Urothelium cell line (cell line): ENCODE measurements at regions not wholly inside any gene's neighbourhood (a gene's known extent, or its start where the extent isn't known, plus 50 kb on each side); places are given as distances from the start of the nearest gene placed in this dataset.
"Not testable (repeated sequence)": the region's sequence is repeated elsewhere in the genome, so short reads cannot be mapped to it uniquely, and the experiment has no call there.

Experiments used
- DNase-seq: peaks from one replicate; pipeline ENCODE4 v3.0.0; 2011; ENCODE audit warnings: low spot score, mixed read lengths
- FAIRE-seq: peaks from 2 replicates; lab custom pipeline; 2011; peaks lifted over from hg19 to GRCh38; lab: Jason Lieb, UNC

DNA sequence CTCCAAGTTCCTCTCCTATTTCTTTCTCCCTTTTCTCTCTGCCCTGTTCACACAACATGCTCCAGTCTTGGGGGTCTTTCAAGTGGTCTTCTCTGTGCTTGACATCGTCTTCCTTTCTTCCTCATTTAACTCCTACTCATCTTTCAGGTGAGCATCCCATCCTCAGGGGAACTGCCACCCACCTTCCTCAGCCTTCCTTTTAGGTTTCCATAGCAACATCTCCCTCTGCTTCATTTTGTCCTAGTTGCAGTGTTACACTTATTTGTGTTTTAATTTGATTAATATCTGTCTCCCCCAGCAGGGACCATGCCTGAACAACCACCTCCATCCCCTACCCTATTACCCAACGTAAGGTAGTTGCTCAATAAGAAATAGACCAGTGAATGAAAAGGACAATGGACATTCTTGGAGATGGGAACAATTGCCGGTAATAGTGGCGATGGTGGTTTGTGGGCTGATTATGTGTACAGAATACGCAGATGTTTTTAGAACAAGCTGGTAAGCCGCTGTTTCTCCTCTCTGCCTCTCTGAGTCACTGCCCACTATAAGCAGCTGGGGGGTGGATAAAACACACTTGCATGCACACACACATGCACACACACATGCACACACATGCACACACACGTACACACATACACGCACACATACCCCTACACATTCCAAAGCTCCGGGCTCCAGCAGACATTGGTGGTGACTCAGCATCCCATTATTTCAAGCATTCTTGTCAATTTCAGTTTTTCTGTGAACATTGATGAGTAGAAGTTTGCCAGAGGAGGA lies 251.6 kb downstream of the GATA3 start:
- DNase-seq, result peak; percentile 46
- FAIRE-seq, result peak; percentile 93

DNA sequence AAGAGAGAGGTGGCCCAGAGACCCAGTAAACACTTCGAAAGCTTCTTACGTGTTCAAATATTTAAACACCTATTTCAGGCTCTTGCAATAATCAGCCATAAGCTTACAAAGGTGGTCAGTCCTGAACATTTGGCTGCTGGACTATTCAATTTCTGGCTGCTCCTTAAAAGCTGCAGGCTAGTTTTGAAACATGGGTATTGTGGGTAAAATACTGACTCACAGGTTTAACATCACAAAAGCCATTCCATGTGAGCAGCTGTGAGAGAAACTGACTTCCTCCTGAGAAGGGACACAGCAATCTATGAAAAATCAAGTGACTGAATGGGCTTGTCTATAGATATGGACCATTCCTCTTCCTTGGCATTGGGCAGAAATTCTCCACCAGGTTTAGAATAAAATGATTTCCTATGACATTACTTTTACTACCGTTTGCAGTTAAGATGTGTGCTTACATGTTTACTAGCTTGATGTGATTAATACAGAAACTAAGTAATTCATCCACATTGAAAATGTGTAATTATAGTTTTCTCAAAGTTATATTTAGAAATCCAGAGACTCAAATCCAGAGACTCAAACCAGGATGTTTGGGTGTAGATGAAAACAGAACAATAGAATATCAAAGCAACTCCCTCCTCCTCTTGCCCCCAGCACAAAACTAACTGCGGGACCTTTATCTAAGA lies 252.3 kb downstream of the GATA3 start:
- DNase-seq, result peak; percentile 41
- FAIRE-seq, result no peak

DNA sequence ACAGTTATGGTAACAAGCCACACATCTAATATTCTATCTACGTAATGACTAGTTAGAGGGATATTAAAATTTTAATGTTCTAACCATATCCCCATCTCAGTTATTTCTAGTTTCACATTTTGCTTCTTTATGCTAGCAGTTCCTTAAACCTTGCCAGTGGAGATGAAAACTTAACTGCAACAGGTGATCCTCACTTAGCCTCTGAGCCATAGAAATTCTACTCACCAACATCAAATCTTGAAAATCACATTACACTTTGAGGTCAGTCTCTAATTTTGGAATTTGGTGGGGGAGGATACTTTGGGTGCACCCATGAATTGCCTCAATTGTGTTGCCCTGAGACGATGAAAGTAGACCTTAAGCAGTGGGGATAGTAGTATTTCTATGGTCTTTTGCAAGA lies 256.4 kb downstream of the GATA3 start:
- DNase-seq (no peak), FAIRE-seq (no peak)

DNA sequence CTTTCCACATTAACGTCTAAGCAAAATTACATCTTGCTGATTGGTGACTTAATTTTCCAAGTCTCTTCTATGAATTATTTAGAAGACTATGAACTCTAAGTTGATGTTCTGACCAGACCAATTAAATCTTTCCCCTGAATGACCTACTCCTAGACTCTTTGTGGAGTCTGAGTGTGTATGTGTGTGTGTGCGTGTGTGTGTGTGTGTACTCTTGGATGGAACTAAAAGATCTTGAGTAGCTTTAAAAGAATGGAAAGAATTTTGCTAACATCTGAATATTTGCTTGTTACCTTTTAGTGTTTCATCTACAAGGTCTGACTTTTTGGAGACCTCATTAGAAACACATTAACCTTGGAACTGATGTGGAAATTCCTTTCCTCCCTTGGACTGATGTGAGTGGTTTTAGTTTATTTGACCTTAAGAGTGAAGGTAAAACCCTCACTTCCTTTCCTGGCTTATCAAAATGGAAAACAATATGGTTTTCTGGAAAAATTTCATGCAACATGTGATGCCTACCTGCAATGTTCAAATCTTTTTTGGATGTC lies 257.1 kb downstream of the GATA3 start:
- DNase-seq (no peak), FAIRE-seq (no peak)

DNA sequence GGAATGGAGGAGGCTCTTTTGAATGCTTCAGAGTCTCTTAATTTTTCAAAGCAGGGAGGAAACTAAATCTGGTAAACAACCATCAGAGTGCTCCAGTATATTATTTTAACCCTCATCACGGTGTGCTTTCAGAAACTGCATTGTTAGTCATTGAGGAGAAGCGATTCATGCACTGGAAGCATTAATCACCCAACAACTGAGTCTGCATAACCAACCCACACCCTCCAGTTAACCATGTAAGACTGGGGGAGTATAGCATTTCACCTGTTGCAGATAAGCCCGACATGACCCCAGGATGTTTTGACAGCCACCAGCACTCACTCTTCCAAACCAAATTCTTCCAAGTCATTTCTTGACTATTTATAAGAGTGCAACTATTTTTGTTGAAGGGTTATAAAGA lies 257.6 kb downstream of the GATA3 start:
- no peak for DNase-seq
- no peak for FAIRE-seq

DNA sequence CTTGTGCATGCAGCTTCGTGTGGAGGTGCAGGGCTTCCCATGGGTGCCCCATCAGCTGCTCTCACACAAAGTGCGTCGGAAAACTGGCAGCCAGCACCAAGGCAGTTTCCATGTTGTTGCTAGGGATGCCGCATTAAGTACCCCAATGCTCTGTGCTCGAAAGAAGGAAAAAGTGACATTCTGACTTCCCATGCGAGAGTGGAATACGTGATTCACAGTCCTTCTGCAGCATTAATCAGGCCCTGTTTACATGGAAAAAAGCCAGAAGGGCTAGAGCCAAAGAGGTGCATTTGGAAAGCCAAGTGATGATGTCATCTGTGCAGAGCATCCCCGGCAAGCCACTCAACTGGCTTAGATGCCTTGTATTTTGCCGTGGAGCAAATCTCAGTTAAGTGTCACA lies 258.3 kb downstream of the GATA3 start:
- FAIRE-seq, result no peak

DNA sequence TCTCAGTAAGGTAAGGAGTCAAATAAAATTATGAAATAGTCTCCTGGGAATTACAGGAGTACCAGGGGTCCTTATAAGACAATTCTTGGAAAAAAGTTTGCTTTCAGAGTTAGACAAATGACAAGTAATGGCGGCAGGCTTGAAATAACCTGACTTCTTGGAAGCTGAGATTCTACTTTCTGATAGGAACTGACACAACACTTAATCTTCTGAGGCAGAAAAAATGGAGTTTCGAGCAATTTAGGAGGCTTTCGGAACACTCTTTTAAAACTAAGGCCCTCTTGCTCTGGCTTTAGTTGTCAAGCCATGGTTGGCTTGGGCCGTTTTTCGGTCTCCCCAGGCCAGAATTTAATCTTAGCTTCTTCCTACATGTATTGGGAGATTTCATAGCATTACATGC lies 260.0 kb downstream of the GATA3 start:
- FAIRE-seq (no peak), DNase-seq (no peak)

More for the DNA sequence above, 258.3 kb downstream of the GATA3 start:
- peak; percentile 37 for DNase-seq

DNA sequence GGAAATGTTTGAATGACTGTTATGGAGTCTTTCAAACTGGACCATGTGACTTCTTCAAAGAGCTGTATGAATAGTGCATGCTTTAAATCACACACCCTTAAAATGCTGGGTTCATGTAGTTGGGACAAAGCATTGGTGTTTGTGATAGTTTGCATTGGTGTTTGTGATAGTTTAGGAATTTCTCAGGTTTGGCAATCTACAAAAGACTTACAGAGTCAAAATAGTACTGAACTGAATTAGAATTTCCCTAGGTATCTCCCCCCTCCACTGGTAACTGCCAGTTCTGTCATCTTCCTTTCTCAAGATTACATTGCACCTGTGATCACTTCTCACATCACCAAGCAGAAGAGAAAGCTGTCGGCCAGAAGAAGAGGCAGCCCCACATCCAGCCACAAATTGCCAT lies 261.1 kb downstream of the GATA3 start:
- DNase-seq (no peak), FAIRE-seq (no peak)

DNA sequence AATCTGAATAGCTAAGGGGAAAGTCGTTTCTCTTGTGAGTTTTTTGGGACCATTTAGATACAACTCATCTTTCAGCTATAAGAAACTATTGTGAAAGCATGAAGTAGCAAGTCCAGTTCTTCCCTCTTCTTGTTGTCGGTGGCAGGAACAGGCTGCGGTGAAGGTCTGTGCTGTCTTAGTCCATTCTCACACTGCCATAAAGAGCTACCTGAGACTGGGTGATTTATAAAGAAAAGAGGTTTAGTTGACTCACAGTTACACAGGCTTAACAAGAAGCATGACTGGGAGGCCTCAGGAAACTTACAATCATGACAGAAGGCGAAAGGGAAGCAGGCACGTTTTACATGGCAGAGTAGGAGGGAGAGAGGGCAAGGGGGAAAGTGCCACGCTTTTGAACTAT lies 261.8 kb downstream of the GATA3 start:
- FAIRE-seq (no peak), DNase-seq (no peak)

DNA sequence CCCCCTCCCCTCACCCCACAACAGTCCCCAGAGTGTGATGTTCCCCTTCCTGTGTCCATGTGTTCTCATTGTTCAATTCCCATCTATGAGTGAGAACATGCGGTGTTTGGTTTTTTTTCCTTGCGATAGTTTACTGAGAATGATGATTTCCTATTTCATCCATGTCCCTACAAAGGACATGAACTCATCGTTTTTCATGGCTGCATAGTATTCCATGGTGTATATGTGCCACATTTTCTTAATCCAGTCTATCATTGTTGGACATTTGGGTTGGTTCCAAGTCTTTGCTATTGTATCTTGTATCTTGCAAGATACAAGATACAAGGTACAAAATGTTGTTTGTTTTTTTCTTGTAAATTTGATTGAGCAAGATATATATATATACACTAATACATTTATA lies 263.9 kb downstream of the GATA3 start:
- DNase-seq, FAIRE-seq: not testable (repeated sequence)

DNA sequence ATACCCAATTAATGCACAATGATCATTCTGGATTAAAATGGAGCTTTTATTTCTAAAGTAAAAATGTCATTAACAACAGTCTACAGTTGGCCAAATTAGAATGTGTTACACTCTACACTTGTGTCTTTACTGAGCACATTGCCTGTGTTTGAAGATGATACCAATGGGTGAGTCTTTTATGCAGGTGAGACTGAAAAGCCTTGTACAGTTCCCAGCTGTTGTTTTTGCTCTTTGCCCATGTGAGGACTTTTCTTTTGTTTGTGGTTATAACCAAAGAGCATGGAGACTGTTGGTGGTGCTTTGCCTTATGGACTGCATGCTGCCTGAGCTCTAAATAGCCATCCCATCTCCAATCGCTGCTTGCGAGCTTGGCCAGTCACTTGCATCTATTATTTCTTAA lies 264.5 kb downstream of the GATA3 start:
- FAIRE-seq (no peak), DNase-seq (no peak)

DNA sequence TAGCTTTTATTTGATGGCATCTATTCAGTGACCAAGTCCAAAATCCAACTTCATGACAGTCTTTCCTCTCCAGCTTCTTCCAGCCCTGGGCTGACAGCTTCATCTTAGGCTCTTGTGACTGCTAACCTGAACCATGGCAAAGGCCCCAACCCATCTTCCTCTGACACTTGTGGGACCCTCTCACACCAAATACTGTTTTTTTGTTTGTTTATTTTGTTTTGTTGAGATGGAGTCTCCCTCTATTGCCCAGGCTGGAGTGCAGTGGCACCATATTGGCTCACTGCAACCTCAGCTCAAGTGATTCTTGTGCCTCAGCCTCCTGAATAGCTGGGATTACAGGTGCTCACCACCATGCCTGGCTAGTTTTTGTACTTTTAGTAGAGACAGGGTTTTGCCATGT lies 265.2 kb downstream of the GATA3 start:
- FAIRE-seq (no peak), DNase-seq (no peak)

DNA sequence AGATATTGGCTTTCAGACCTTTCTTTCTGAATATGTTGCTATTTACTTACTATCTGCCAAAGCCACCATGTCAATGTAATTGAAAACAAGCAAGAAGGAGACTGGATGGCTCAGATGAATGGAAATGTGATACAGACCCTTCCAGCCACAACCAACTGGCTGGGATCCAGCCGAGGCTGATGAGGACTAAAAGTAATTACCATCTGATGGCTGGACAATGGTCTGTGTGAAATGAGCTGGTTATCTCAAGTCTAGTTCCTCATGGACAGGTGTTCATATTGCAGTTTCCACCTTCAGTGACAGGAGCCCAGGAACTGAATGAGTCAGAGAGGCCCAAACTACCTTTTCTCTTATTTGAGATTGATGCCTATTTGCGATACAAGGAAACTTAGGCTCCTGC lies 267.5 kb downstream of the GATA3 start:
- no peak for DNase-seq
- no peak for FAIRE-seq

DNA sequence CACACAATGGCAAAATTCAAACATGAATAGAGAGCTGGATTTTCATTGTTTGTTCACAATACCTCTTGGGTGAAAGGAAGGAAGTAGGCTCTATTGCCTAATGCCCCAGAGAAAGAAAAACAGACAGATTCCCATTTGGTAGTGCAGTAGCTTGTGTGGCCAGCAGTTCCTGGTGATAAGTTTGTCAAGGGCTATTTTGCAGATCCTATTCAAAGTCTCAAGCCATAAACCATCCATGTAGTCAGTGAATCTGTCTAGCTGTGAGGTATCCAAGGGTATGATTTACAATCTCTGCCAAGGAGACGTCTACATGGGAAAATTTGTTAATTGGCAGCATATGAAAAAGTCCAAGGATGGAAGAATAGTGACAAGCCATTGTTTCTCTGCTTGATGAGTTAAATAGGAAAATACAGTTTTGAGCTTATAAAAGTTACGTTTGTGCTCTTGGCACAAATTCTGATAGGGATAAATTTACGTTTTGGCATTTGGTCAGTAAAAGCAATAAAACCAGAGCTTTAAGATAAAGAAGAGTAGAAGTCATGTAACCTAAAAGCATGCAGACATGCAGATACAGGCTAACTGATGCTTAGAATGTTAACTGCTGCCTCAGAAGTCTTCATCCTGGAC lies 269.1 kb downstream of the GATA3 start:
- DNase-seq (no peak), FAIRE-seq (no peak)

DNA sequence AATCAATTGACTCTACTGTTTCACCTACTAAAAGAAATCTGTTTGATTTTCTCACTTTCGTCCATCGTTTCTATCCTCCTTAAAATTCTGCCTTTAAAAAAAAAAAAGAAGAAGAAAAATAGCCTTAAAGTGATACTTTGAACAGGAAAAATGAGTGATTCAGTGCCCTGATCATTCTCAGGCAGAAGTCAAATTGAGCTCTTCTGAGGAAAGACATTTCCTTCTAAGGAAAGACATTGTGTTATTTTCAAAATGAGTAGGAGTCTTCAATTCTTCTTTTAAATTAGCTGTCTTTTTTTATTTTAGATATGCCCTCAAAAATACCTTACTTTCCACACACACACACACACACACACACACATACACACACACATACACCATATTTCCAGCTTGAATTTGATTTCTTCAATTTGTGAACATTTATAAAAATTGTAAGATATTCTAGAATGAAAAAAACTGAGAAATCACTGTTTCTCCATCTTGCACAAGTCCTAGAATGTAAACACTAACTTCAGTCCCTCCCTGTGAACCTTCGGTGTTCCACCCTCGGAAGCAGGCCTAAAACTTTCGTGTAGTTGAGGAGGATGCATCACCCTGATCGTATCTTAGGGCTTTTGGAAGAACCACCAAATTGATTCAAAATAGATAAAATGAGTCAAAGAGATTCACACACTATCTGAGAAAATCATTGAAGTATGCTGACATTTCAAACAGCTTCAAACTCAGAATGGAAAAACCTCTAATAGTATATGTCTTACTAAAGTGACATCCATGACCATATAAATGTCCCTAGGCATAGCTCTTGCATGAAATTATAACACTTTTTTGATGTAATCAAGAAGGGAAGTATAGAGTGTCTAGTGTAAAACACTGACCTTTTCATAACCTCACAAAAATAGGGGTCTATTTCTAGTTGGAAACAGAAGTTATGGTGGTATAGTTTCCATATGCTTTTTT lies 270.8 kb downstream of the GATA3 start:
- FAIRE-seq, result no peak
- DNase-seq, result no peak

DNA sequence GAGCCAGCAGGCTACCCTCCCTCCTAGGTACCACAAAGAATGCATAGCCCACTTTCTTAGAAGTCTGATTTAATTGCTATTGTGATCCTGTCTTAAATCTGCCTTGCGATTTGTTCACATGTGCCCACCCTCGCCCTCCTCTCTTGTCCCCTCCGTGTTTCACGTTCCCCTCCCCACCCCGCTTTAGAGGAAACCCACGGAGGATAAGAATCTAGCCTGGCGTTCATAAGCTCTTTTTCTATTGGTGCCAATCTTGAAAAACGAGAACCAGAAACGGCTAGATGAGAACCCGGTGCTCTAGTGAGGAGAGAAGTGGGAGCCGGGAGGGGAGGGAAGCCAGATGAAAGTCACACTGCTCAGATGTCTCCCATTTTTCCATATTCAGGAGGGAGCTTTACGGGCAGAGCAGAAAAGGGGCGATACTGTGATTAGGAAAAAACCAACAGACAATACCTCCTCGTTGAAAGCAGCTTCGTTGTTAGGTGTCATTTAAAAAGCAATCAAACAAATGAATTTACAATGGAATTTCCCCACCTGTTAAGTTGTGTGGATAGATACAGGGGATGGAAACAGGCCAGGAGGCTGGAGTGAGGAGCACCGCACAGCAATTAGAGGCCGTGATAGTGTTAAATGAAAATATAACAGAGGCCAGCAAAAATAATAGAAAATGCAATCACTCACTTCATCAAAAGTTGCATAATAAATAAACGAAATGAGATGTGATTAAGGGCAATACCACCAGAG lies 272.1 kb downstream of the GATA3 start:
- DNase-seq (no peak), FAIRE-seq (no peak)

DNA sequence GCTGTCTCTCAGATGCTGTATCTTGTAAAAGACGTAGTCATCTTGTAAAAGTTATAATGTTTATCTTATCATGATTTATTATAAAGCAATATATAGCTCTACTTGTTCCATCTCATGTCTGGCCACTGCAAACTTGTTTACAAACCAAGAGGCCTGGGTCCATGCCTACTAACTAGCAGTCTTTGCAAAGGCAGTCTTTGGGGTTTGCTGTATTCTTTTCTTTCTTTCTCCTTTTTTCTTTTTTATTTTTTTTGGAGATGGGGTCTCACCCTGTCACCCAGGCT lies 272.6 kb downstream of the GATA3 start:
- FAIRE-seq (no peak), DNase-seq (no peak)

DNA sequence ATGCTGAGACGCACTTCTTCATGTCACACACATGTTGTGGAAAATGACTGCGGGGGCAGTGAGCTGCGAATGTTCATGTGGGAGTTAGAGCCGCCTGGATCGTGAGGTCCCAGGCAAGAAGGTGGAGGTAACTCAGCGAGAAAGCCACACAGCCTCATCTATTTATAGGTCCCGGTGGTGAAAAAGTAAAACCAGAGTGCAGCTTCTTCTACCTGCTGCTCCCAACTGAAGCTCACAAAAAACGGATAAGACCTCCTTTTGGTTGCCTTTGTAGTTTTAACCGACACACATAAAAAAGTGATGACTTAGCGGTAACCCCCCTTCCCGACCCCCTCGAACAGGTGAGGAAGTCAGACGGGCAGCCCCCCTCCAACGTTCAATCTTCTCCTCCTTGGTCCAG lies 276.9 kb downstream of the GATA3 start:
- FAIRE-seq, result no peak

DNA sequence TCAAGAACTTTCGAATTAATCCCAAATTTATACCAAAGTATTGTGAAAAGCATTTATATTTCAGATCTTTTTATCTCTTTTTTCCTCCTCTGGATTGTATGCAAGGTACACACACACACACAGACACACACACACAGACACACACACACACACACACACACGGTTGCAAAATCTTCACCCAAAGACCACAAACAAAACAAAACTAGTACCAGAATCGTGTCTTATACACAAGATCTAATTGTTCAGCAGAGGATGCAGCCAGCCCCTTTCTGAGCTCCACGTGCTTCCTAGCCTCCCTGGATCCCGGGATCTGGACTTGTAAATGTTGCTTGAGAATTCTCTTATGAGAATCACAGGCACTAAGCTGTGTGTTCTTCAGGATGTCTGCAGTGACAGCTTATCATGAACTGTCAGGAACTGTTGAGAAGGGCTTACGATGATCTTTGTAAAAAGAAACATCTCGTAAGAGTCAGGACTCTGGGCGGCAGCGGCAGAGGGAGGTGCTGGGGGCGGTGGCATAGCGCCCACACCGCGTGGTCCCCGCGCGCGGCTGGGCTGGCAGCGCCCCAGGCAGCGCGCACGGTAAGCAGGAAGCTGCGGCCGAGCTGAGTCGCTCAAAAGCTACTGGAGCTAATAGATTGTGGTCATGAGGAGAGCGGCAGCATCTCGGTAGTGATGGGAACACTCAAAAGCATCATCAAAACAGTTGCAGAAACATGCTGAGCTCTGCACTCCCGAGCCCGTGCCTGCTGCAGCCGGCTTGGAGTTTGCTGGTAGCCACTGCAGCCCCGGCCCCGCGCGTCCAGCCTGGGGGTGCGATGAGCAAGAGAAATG lies 277.6 kb downstream of the GATA3 start:
- DNase-seq (peak; percentile 65), FAIRE-seq (no peak)

More for the DNA sequence above, 276.9 kb downstream of the GATA3 start:
- DNase-seq, result no peak
